SIG-M5 treated with dmso at 0.1 percent for 504 hours (cell line): ENCODE measurements at regions not wholly inside any gene's neighbourhood (a gene's known extent, or its start where the extent isn't known, plus 50 kb on each side); places are given as distances from the start of the nearest gene placed in this dataset.
A peak's percentile ranks its signal among the peaks of the same experiment; 100 is the strongest.

Experiments used
- DNase-seq: peaks from one replicate; lab custom pipeline; 2025; ENCODE audit not compliant: unreplicated experiment; lab: John Stamatoyannopoulos, UW

GRCh38 chr2:111629983-111630382 lies 254.0 kb downstream of the ANAPC1 start:
- DNase-seq, result no peak

DNA sequence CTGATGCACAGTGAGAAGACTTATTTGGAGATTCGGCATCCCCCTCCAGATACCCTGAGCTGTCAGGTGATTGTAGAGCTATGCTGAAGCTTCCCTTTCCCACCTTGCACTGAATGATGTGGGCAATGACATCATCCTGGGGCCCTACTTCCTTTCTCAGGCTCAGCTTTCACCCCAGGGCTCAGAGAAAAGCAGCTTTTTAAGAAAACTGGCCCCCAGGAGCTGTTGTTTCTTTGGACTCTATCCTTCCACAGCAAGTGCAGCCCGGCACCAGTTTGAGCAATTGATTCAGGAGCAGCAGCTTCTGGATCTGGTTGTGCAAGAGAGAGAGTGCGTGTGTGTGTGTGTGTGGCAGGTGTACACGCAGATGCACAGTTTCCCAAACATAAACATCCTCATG lies 251.3 kb downstream of the ANAPC1 start:
- DNase-seq, result peak; percentile 14

DNA sequence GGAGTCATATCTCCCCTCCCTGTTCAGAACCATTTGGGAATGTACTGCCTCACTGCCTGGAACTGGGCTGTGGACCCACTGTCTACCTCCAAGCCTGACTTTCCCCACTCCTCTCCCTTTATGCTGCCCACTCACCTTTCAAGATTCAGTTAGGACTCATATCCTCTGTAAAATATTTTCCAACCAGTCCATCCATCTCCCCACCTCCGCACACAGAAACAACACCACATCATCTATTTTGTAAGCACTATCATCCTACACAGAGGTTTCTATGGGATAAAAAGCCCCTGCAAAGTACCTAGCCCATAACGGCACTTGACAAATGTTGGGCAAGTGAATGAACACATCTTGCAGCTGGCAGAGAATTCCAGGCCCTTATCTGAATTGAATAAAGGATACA lies 250.8 kb downstream of the ANAPC1 start:
- DNase-seq, result no peak

DNA sequence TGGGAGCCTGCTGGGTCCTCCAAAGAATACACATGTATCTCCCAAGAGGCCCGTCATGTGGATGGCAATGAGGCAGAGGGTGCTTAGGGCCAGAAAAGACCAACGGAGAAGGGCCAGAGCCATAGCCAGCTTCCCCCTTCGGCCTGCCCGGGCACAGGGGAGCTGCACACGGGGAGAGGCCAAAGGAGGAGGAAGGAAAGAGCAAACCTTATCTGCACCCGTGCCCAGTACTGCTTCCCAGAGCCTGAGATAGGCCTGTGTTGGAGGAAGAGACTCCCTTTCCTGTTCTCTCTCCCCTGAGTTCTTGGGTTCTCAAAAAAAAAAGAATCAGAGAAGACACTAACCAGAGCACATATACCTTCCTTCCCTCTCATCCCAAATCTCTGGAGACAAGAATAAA lies 250.3 kb downstream of the ANAPC1 start:
- no peak for DNase-seq

DNA sequence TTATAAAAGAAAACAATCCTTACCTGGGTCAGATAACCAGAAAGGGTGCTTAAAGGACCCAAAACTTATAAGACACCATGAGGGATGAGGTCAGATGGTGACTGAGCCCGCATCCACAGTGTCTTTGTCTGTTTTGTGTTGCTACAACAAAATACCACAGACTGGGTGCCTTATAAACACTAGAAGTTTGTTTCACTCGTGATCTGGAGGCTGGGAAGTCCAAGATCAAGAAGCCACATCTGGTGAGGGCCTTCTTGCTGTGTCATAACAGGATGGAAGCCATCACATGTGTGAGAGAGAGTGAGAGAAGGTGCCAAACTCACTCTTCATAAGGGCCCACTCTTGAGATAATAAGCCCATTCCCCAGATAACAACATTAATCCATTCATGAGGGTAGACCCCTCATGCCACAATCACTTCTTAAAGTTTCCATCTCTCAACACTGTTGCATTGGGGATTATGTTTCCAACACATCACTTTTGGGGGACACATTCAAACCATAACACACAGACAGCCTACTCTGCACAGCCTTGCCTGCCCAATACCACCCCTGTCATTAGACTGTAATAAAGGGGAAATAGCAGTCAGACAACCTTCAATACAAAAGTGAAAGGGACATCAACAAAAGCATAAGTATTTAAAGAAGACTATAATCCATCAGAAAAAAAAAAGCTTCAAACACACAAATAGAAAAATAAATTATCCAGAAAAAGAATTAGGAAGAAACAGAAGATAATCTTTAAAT lies 249.8 kb downstream of the ANAPC1 start:
- DNase-seq, result no peak

- no peak for DNase-seq
These were observed 248.9 kb downstream of the ANAPC1 start for GRCh38 chr2:111634995-111635538.

DNA sequence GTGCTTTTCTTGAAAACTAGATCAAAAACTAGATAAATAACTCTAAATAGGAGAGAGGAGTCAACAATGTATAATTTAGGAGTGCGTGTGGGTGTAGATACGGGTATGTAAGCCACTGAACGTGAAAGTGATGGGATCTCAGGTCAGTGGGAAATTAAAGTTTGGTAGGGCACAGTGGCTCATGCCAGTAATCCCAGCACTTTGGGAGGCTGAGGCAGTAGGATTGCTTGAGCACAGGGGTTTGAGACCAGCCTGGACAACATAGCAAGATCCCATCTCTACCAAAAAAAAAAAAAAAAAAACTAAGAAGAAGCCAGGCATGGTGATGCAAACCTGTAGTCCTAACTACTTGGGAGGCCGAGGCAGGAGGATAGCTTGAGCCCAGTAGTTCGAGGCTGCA lies 247.1 kb downstream of the ANAPC1 start:
- DNase-seq, result no peak

DNA sequence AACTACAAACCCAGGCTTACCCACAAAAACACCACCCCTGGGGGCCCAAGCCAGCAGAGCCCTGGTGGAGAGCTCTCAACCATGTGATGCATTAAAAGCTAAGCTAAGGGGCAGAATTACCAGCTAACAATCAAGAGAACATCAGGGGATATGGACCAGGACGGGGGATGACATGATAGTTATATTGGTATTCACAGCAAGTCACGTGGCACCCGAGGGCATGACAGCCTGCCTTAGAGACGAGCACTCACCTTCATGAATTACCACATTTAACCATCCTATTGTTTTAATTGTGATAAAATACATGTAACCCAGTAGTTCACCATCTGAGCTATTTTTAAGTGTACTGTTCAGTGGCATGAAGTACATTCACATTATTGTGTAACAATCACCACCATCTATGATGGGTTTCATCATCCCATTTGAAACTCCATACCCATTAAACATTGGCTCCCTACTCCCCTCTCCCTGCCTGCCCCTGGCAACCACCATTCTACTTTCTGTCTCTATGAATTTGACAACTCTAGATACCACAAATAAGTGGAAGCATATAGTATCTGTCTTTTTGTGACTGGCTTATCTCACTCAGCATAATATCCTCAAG lies 245.6 kb downstream of the ANAPC1 start:
- DNase-seq, result peak; percentile 21

GRCh38 chr2:111640480-111640879 lies 243.5 kb downstream of the ANAPC1 start:
- peak; percentile 37 for DNase-seq

DNA sequence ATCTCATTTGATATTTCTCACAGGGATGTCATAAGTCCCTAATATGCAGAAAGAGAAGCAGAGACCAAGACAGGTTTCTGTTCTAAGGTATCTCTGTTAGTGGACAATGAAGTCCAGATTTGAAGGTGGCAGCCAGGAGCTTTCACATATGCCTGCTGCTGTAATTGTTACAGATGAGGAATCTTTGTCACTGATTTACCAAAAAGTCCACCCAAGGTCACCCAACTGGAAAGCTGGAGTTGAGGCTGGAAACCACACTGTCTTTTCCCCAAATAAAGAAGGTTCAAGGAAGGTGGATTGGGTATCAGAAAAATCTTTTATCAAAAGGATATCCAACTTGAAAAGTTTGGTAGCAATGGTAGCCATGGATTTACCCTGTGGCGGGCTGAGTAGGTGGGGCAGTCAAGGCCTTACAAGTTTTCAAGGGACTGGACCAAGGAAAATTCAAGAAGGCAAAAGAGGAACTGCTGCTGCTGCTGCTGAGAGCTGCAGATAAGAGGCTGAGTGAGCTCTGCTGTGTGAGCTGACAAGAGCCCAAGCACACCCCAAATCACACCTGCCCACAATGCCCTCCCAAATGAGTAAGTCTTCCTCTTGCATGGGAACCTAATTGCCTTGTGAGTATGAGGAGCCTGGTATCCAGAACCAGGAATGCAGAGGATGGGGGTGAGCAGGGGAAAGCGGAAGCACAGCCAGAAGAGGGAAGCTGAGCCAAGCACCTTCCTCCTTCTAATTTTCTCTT lies 241.2 kb downstream of the ANAPC1 start:
- peak; percentile 29 for DNase-seq

GRCh38 chr2:111643759-111644158 lies 240.2 kb downstream of the ANAPC1 start:
- DNase-seq, result no peak

GRCh38 chr2:111647359-111647758 lies 236.6 kb downstream of the ANAPC1 start:
- DNase-seq, result no peak

- no peak for DNase-seq
These were observed 232.0 kb downstream of the ANAPC1 start for GRCh38 chr2:111652038-111652437.

DNA sequence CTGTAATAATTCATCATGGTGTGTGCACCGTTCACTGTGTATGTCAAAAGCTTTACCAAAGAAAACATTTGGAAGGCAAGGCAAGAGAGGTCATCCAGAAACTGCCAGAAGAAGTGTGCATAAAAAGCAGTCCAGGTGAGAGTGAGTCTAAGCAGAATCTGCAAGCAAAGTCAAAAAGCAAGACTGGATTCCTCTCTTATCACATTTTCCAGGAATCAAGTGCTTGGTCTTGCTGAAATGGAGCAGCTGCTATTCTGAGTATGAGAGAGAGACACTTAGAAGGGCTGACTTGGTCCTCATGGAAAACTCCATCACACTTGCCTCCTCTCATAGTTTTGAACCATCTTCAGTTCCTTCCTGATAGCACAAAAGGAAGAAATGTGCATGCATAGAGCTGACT lies 231.3 kb downstream of the ANAPC1 start:
- no peak for DNase-seq

- DNase-seq, result no peak
These were observed 230.8 kb downstream of the ANAPC1 start for GRCh38 chr2:111653103-111653624.

DNA sequence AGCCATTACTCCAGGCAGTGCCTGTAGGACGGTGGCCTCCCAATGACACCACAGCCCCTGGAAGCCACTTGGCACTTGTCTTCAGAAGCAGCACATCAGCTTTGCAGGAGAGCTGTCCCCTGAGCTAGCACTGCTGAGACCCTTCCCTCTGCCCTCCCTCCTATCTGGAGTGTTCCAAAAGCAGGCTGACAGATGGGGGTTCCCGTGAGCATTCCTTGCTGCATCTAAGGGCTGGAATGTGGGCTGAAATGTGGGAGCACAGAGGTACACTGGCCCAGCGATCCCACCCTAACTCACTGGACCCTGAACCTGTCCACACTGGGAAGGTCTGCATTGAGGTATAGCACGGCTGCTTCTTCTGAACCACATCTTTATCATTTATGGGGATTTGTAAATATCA lies 230.1 kb downstream of the ANAPC1 start:
- no peak for DNase-seq

GRCh38 chr2:111654829-111655228 lies 229.2 kb downstream of the ANAPC1 start:
- DNase-seq, result no peak

DNA sequence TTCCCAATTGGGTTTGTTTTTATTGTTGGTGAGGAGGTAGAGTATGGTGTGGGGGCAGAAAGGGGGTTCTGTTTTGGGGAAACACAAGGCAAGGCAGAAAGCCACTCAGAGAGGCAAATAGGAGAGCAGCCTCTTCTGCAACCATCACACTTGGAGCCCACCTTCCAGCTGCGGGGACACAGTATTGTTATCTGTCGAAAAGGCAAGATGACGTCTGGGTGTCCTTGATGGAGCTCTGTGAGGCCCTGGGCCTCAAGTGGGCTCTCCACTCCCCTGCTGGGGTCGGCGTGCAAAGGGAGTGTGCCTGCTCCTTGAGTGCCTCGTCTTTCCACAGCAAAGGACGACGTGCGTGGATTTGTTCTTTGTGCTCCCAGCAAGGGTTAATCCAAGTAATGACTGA lies 227.6 kb downstream of the ANAPC1 start:
- no peak for DNase-seq

GRCh38 chr2:111656894-111657293 lies 227.1 kb downstream of the ANAPC1 start:
- DNase-seq, result no peak

GRCh38 chr2:111657351-111657975 lies 226.5 kb downstream of the ANAPC1 start:
- DNase-seq, result no peak
